ENCODE measurements at regions not wholly inside any gene's neighbourhood (a gene's known extent, or its start where the extent isn't known, plus 50 kb on each side); places are given as distances from the start of the nearest gene placed in this dataset.
"Not testable (repeated sequence)": the region's sequence is repeated elsewhere in the genome, so short reads cannot be mapped to it uniquely, and the experiment has no call there.

GRCh38 chr6:164087211-164087610 is 672.7 kb downstream of the QKI start:
- H3K27ac ChIP-seq (ENCODE audit: low read depth, low read length) = no peak overlapping the region
- Mint-ChIP-seq H3K36me3 (peaks cover 0 to 1% (median 0%) of the 10 kb centered on the region in 3 donors), H3K9me3 (peaks cover 0 to 6% (median 0%) of the 10 kb centered on the region in 5 donors), H3K27me3 (peaks cover 0 to 4% of the 10 kb centered on the region in 2 donors), H3K4me1 (peaks cover 0 to 7% (median 0%) of the 10 kb centered on the region in 3 donors), H3K4me3 (no peak overlapping the region), H3K27ac (peak overlapping the region in 1 of 8 donors; percentile 2)
- no peaks in the 10 kb centered on the region for H3K36me3 ChIP-seq (ENCODE audit: insufficient read depth, low read length)
- no peaks in the 10 kb centered on the region for H3K27me3 ChIP-seq (ENCODE audit: insufficient read depth, low read length, poor library complexity, severe bottlenecking)
- no peak for DNase-seq
- H3K9me3 ChIP-seq (ENCODE audit: low read length) = no peaks in the 10 kb centered on the region
- H3K4me1 ChIP-seq (ENCODE audit: insufficient read depth, low read length) = no peaks in the 10 kb centered on the region
- POLR2A ChIA-PET = no interaction called here
- CTCF ChIA-PET = no interaction called here
- no peak overlapping the region for H3K4me3 ChIP-seq (ENCODE audit: low read length)

- POLR2A ChIA-PET = no interaction called here
These were observed 671.8 kb downstream of the QKI start for GRCh38 chr6:164086076-164086887.

GRCh38 chr6:164085091-164086075 is 670.9 kb downstream of the QKI start:
- Mint-ChIP-seq H3K9me3 (peaks cover 0 to 6% (median 0%) of the 10 kb centered on the region in 5 donors), H3K27me3 (peaks cover 0 to 10% of the 10 kb centered on the region in 2 donors), H3K4me1 (peaks cover 0 to 7% (median 0%) of the 10 kb centered on the region in 3 donors), H3K36me3 (peaks cover 0 to 1% (median 0%) of the 10 kb centered on the region in 3 donors), H3K4me3 (peak overlapping the region in 3 of 7 donors; percentile 37 to 52 (median 39)), H3K27ac (peak overlapping the region in 1 of 8 donors; percentile 29)
- Histone ChIP-seq H3K9me3 (ENCODE audit: low read length) (no peaks in the 10 kb centered on the region), H3K4me3 (ENCODE audit: low read length) (no peak overlapping the region), H3K36me3 (ENCODE audit: insufficient read depth, low read length) (no peaks in the 10 kb centered on the region), H3K27me3 (ENCODE audit: insufficient read depth, low read length, poor library complexity, severe bottlenecking) (no peaks in the 10 kb centered on the region), H3K27ac (ENCODE audit: low read depth, low read length) (no peak overlapping the region), H3K4me1 (ENCODE audit: insufficient read depth, low read length) (no peaks in the 10 kb centered on the region)
- CTCF ChIA-PET = no interaction called here
- DNase-seq = no peak
- POLR2A ChIA-PET = no interaction called here

More at GRCh38 chr6:164086076-164086887, 671.8 kb downstream of the QKI start:
- Histone ChIP-seq H3K4me1 (ENCODE audit: insufficient read depth, low read length) (no peaks in the 10 kb centered on the region), H3K27me3 (ENCODE audit: insufficient read depth, low read length, poor library complexity, severe bottlenecking) (no peaks in the 10 kb centered on the region), H3K9me3 (ENCODE audit: low read length) (no peaks in the 10 kb centered on the region), H3K4me3 (ENCODE audit: low read length) (no peak overlapping the region), H3K36me3 (ENCODE audit: insufficient read depth, low read length) (no peaks in the 10 kb centered on the region), H3K27ac (ENCODE audit: low read depth, low read length) (no peak overlapping the region)
- CTCF ChIA-PET = no interaction called here
- Mint-ChIP-seq H3K27ac (peak overlapping the region in 1 of 8 donors; percentile 69), H3K36me3 (peaks cover 0 to 1% (median 0%) of the 10 kb centered on the region in 3 donors), H3K9me3 (peaks cover 0 to 6% (median 0%) of the 10 kb centered on the region in 5 donors), H3K27me3 (peaks cover 0 to 8% of the 10 kb centered on the region in 2 donors), H3K4me3 (peak overlapping the region in 3 of 7 donors; percentile 37 to 52 (median 39)), H3K4me1 (peaks cover 0 to 7% (median 0%) of the 10 kb centered on the region in 3 donors)
- no peak for DNase-seq

- H3K4me1 Mint-ChIP-seq = no peaks in the 10 kb centered on the region
- no peak overlapping the region for H3K4me3 ChIP-seq (ENCODE audit: low read length)
- no peak for DNase-seq
These were observed 664.7 kb downstream of the QKI start for GRCh38 chr6:164079275-164079600.

GRCh38 chr6:164078532-164079274 is 664.2 kb downstream of the QKI start:
- CTCF ChIA-PET = no interaction called here
- Mint-ChIP-seq H3K4me1 (no peaks in the 10 kb centered on the region), H3K36me3 (no peaks in the 10 kb centered on the region), H3K9me3 (peaks cover 0 to 5% (median 0%) of the 10 kb centered on the region in 5 donors), H3K27ac (no peak overlapping the region), H3K4me3 (peak overlapping the region in 1 of 7 donors; percentile 11), H3K27me3 (peaks cover 1 to 7% of the 10 kb centered on the region in 2 donors)
- Histone ChIP-seq H3K36me3 (ENCODE audit: insufficient read depth, low read length) (no peaks in the 10 kb centered on the region), H3K4me3 (ENCODE audit: low read length) (no peak overlapping the region), H3K4me1 (ENCODE audit: insufficient read depth, low read length) (no peaks in the 10 kb centered on the region), H3K27me3 (ENCODE audit: insufficient read depth, low read length, poor library complexity, severe bottlenecking) (no peaks in the 10 kb centered on the region), H3K9me3 (ENCODE audit: low read length) (no peaks in the 10 kb centered on the region), H3K27ac (ENCODE audit: low read depth, low read length) (no peak overlapping the region)
- no peak for DNase-seq
- POLR2A ChIA-PET = no interaction called here

More at GRCh38 chr6:164079275-164079600, 664.7 kb downstream of the QKI start:
- no peak overlapping the region for H3K27ac Mint-ChIP-seq
- H3K4me3 Mint-ChIP-seq = peak overlapping the region in 1 of 7 donors; percentile 11
- peaks cover 1 to 10% of the 10 kb centered on the region in 2 donors for H3K27me3 Mint-ChIP-seq
- Histone ChIP-seq H3K27ac (ENCODE audit: low read depth, low read length) (no peak overlapping the region), H3K36me3 (ENCODE audit: insufficient read depth, low read length) (no peaks in the 10 kb centered on the region), H3K9me3 (ENCODE audit: low read length) (no peaks in the 10 kb centered on the region), H3K27me3 (ENCODE audit: insufficient read depth, low read length, poor library complexity, severe bottlenecking) (no peaks in the 10 kb centered on the region), H3K4me1 (ENCODE audit: insufficient read depth, low read length) (no peaks in the 10 kb centered on the region)
- H3K36me3 Mint-ChIP-seq = no peaks in the 10 kb centered on the region
- ChIA-PET POLR2A (no interaction called here), CTCF (no interaction called here)
- peaks cover 0 to 5% (median 0%) of the 10 kb centered on the region in 5 donors for H3K9me3 Mint-ChIP-seq

- H3K4me1 Mint-ChIP-seq; H3K27me3 Mint-ChIP-seq; POLR2A ChIA-PET; CTCF ChIA-PET; H3K27ac Mint-ChIP-seq; DNase-seq; H3K27me3 ChIP-seq (ENCODE audit: insufficient read depth, low read length, poor library complexity, severe bottlenecking); H3K4me3 ChIP-seq (ENCODE audit: low read length); H3K36me3 Mint-ChIP-seq; H3K9me3 Mint-ChIP-seq; H3K36me3 ChIP-seq (ENCODE audit: insufficient read depth, low read length); H3K4me3 Mint-ChIP-seq; H3K27ac ChIP-seq (ENCODE audit: low read depth, low read length); H3K4me1 ChIP-seq (ENCODE audit: insufficient read depth, low read length); H3K9me3 ChIP-seq (ENCODE audit: low read length): not testable (repeated sequence)
These were observed 662.5 kb downstream of the QKI start for GRCh38 chr6:164076818-164077532.

GRCh38 chr6:164075981-164076615 is 661.6 kb downstream of the QKI start:
- no peak overlapping the region for H3K27ac Mint-ChIP-seq
- H3K4me1 Mint-ChIP-seq = no peaks in the 10 kb centered on the region
- Histone ChIP-seq H3K4me1 (ENCODE audit: insufficient read depth, low read length) (no peaks in the 10 kb centered on the region), H3K36me3 (ENCODE audit: insufficient read depth, low read length) (no peaks in the 10 kb centered on the region), H3K27me3 (ENCODE audit: insufficient read depth, low read length, poor library complexity, severe bottlenecking) (no peaks in the 10 kb centered on the region), H3K9me3 (ENCODE audit: low read length) (no peaks in the 10 kb centered on the region), H3K27ac (ENCODE audit: low read depth, low read length) (no peak overlapping the region), H3K4me3 (ENCODE audit: low read length) (no peak overlapping the region)
- no peak for DNase-seq
- CTCF ChIA-PET = no interaction called here
- no peak overlapping the region for H3K4me3 Mint-ChIP-seq
- H3K36me3 Mint-ChIP-seq = no peaks in the 10 kb centered on the region
- H3K9me3 Mint-ChIP-seq = peaks cover 0 to 5% (median 1%) of the 10 kb centered on the region in 5 donors
- POLR2A ChIA-PET = no interaction called here
- H3K27me3 Mint-ChIP-seq = peaks cover under 1 to 1% of the 10 kb centered on the region in 2 donors
